ENCODE measurements at regions not wholly inside any gene's neighbourhood (a gene's known extent, or its start where the extent isn't known, plus 50 kb on each side); places are given as distances from the start of the nearest gene placed in this dataset.

DNA sequence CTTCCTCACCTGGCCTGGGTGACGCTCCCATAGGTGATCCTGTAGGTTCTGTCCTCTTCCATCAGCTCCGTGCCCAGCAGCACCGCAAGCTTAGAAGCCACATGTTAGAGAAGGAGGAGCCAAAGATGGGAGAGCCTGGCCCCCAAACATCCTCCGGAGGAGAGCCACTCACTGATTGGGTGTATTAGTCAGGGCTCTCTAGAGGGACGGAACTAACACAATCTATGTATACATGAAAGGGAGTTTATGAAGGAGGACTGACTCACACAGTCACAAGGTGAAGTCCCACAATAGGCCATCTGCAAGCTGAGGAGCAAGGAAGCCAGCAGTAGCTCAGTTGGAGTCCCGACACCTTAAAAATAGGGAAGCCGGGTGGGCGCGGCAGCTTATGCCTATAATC lies 1273.1 kb upstream of the TMEM132C start:
- TF ChIP-seq, protein P1, sequence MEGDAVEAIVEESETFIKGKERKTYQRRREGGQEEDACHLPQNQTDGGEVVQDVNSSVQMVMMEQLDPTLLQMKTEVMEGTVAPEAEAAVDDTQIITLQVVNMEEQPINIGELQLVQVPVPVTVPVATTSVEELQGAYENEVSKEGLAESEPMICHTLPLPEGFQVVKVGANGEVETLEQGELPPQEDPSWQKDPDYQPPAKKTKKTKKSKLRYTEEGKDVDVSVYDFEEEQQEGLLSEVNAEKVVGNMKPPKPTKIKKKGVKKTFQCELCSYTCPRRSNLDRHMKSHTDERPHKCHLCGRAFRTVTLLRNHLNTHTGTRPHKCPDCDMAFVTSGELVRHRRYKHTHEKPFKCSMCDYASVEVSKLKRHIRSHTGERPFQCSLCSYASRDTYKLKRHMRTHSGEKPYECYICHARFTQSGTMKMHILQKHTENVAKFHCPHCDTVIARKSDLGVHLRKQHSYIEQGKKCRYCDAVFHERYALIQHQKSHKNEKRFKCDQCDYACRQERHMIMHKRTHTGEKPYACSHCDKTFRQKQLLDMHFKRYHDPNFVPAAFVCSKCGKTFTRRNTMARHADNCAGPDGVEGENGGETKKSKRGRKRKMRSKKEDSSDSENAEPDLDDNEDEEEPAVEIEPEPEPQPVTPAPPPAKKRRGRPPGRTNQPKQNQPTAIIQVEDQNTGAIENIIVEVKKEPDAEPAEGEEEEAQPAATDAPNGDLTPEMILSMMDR (IDR thresholded peaks at IDR 0.05; ENCODE audit: insufficient read depth, missing control alignments), result no peak
- DNase-seq (ENCODE audit: insufficient read length, low spot score) (no peak), FAIRE-seq (no peak)

DNA sequence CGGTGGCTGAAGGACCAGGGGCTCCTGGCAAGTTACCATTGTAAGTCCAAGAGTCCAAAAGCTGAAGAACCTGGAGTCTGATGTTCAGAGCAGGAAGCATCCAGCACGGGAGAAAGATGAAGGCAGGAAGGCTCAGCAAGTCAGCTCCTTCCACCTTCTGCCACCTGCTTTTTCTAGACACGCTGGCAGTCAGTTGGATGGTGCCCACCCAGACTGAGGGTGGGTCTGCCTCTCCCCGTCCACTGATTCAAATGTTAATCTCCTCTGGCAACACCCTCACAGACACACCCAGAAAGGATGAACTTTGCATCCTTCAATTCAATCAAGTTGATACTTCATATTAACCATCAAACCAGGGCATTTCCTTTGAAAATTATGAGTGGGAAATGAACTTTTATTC lies 1272.4 kb upstream of the TMEM132C start:
- FAIRE-seq, result no peak
- TF ChIP-seq, protein P1 (IDR thresholded peaks at IDR 0.05; ENCODE audit: insufficient read depth, missing control alignments), result no peak
- DNase-seq (ENCODE audit: insufficient read length, low spot score), result no peak

DNA sequence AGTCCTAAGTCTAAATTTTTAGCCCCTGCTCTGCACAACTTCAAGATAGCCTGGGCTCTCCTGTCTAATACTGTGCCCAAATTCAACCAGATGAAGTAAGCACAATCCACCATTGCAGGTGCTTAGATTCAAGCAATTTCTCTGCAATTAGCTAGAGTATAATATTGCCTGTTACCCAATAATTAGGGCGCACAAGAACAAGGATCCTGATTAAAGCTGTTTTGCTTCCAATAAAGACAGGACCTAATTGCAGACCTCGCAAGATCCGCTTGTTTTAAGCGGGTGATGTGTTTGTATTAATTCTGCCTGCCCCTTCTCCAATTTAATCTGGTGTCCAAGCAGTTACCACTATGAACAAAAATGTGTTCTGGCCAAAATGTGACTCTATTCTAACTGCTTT lies 1268.9 kb upstream of the TMEM132C start:
- DNase-seq (ENCODE audit: insufficient read length, low spot score), result no peak
- TF ChIP-seq, protein P1 (IDR thresholded peaks at IDR 0.05; ENCODE audit: insufficient read depth, missing control alignments), result no peak
- no peak for FAIRE-seq

DNA sequence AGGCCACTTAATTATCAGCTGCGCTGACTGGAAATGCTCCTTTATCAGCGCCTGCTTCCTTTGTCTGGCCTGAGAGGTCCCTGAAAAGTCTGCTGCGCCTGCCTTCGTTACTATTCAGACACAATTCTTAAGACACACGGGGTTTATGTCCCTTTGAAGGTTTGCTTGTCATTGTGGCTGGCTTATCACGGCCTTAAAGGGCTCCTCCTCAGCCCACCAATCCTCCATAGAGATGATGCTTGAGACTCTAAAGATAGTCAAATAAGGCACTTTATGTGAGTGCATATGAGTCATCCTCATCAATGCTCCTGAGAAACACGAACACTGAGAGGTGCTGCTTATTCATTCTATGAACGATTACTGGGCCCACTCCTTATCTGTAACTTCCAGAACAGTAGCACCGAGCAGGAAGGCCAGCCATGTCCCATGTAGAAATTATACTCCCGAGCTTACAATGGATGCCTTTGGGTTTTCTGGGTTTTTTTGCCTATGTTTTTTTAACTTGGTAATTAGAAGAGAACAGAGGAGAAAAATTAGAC lies 1268.2 kb upstream of the TMEM132C start:
- TF ChIP-seq, protein P1 (IDR thresholded peaks at IDR 0.05; ENCODE audit: insufficient read depth, missing control alignments), result no peak
- DNase-seq (ENCODE audit: insufficient read length, low spot score) (no peak), FAIRE-seq (no peak)

DNA sequence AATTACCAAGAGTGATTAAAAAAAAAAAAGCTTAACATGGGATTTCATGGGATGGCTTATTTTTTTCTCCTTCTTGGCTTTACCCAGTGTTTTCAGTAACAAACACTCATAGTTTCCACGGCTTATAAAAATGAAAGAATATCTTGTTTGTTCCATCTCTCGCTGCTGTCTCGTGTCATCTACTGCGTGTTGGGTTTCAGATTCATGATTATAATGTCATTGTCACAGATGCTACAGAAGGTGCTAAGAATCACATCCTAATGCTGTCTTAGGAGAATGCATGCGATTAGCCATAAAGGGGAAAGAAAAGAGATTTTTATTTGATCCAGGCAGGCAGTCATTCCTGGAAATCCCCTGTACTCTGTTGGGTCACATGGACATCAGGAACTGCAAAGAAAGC lies 1267.6 kb upstream of the TMEM132C start:
- no peak for DNase-seq (ENCODE audit: insufficient read length, low spot score)
- TF ChIP-seq, protein P1 (IDR thresholded peaks at IDR 0.05; ENCODE audit: insufficient read depth, missing control alignments), result no peak
- no peak for FAIRE-seq

DNA sequence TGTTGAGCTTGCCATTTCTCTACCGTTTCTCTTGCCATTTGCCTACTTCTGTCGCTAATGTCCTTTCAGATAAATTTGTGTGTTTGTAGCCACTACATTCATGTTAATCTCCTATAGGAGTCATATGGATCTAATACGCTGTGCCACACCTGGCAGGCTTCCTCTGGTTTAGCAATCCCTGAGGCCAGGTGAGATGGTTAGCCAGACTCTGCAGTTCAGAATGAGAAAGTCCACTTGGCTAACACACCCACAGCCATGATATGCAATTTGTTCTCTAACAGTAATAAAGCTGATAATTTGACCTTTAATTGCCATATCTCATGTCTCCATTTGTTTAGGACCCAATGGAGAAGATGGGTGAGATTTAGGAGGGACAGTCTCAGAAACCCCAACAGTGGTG lies 1261.6 kb upstream of the TMEM132C start:
- DNase-seq (ENCODE audit: insufficient read length, low spot score) (no peak), FAIRE-seq (no peak)
- TF ChIP-seq, protein P1 (IDR thresholded peaks at IDR 0.05; ENCODE audit: insufficient read depth, missing control alignments), result no peak

DNA sequence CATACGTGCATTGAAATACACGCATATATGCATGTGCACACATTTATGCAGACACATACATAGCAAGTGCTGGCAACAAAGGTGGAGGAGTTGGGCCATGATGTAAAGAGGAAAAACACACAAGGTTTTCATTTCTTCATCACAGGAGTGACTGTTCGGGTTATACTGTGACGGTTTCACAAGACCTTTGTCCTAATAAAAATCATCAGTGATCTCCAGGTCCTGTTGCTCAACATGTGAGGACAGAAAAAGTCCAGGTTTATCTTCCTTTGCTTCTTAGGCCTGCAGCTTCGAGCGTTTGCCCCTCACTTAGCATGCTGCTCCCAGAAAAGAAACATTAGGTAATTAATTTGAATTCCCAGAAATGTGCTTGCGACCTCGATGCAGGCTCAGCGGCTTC lies 1260.0 kb upstream of the TMEM132C start:
- FAIRE-seq (no peak), DNase-seq (ENCODE audit: insufficient read length, low spot score) (no peak)
- TF ChIP-seq, protein P1 (IDR thresholded peaks at IDR 0.05; ENCODE audit: insufficient read depth, missing control alignments), result no peak
